ENCODE measurements at regions not wholly inside any gene's neighbourhood (a gene's known extent, or its start where the extent isn't known, plus 50 kb on each side); places are given as distances from the start of the nearest gene placed in this dataset.

DNA sequence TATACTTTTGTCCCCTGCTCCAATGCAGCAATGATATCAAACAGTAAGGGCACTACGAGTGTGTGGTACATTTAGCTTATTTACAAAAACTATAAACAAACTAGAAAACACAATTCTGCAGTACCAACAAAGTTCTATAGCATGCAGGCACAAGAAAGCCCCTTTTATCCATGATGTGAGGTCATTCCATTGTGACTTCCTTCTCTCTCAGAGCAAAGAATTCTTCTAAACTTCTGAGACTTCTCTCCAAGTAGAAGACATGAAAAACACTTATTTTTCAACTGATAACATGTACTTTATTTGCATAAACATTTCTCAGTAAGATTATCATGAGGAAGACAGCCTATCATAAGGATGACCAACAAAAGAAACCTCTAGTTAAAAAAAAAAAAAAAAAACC lies 569.8 kb downstream of the TLE1 start:
- DNase-seq (ENCODE audit: low read depth), result no peak

DNA sequence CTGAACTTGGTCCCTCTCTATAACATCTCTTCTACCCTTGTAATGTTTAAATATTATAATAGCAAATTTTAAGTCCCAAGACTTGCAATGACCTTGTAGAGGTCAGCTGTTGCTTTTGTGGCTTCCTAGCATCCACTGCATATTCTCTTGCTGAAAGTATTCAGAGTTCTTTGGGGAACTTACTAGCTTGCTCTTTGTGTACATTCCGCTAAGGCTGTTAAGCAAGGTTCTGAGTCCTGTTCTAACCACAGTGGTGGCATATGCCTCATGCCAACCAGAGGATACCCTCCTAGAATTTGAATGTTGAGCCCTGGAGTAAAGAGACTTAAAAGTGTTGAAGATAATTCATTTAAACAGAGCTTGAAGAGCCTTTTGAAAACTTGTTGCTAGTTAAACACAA lies 570.9 kb downstream of the TLE1 start:
- no peak for DNase-seq (ENCODE audit: low read depth)

DNA sequence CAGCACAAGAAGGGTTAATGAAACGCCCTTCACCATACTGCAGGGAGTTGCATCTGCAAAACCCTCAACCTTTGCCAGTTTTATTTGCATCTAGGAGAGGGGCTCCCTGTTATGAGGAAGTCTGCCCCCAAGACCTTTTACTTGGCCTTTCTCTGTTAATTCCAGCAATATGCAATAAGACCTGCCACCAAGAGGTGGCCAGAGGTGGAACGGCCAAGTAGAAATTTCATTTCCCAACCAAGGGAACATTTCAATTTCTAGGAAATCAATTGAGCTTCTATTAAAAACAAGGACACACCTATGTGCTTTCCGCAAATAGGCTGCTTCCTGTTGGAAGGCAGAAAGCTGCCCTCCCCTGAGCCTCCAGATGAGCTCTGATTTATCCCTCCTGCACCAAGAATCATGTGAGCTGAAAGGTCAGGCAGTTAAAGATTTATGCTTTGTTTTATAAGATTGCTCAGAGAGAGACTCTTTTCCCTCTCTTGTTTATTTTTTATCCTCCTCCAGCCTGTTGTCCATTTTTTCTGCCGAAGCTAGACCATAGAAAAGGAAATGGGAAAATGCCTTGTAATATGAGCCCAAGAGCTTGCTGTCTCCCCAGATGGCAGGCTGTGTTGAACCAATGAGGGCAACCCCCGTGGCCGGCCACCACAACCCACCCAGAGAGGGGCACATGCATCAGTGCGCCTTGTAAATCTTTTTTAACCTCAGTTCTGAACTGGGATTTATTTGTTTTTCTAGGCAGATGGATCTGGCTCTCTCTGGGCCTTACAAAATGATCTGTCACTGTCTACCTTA lies 572.8 kb downstream of the TLE1 start:
- no peak for DNase-seq (ENCODE audit: low read depth)

DNA sequence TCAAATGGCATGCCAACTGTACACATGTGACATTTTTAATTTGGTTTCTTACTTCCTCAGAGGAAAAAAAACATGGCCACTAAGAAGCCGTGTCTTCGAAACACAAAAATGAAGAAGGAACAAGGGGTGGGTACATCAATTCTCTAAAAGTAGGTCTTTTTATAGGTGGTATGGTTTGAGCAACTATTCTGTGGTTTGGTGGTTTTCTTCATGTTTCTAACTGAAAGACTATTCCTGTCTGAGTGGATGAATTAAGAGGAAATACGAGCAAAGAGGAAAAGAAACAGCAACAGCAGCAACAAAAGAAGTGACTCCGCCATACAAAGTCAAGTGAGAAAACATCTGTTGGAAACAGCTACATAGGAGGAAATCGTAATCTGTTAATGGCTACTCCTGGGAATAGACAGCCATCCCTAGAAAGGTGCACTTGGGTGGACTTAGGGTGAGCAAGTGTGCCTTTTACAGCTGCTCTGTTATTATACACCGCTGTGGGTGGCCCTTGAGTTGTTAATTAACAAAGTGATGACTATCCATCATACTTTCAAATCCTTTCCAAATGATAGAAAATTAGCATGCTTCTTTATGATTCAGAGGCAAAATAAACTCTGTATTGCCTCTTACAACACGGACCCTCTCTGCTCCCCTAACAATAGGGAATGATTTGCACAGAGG lies 575.8 kb downstream of the TLE1 start:
- DNase-seq (ENCODE audit: low read depth), result no peak

DNA sequence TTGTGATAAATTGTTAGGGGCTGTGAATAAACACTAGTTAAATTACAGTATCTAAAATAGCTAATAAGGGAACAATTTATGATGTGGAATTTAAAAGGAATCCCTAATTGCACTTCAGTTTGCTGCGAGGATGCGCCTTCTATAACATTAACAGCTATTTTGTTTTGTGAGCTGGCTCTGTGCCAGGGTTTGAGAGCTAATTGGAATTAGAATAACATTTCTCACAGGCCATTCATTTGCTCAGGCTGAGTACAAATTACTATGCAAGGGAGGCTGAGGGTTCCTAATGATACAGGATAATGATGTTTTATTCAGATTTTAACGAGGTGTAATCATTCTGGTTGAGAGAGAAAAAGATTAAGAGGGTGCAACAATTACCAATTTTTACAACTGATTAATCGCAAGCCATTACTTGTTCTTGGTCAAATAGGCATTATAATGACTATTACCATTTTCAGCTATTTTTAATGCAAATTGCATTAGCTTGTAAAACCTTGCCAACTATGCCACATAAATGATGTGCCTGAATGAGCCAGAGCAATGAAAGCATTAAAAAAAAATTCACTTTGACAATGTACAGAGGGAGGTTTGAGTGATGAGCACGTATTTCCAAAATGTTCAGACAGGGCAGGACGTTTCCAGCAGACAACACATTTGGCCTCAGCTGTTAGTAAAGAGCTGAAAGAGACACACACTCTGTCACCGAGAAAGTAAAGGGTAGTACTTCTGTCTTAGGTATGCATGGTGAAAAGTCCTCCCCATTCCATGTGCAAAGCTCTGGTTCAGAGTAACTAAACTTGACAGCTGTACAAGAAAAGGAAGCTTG lies 576.5 kb downstream of the TLE1 start:
- DNase-seq (ENCODE audit: low read depth), result no peak

DNA sequence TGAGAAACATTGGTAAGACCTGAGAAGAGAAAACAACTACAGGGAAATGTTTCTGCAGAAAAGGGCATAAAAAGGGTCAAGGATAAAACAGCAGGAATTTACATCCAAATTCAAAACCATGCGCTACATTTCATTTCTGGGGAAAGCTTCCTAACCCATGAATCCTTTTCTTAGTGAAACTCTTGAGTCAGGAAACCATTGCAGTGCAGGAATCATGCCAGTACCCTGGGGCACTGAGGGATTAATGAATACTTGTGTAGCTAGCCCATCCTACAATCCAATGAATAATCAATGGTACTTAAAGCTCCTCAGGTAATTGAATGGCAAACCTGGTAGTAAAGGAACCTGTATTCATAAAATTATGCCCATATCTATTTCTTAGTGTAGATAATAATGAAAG lies 580.5 kb downstream of the TLE1 start:
- peak; percentile 86 for DNase-seq (ENCODE audit: low read depth)

DNA sequence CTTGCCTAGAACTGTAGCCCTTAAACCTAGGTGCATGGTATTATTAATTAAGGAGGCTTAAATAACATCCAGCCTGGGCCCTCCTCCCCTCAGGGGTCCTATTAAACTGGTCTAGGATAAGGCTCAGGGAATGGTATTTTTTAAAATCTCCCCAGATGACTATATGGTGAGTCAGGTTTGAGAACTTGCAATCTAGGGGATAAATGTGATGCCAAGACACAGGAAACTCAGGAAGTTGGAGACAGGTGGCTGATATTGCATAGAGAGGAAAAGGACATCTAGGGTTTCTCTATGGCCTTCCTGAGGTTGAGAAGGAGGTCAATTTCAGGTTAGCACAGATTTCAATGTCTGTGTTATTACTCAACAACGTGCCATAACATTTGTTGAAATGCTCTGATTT lies 581.0 kb downstream of the TLE1 start:
- peak; percentile 76 for DNase-seq (ENCODE audit: low read depth)

DNA sequence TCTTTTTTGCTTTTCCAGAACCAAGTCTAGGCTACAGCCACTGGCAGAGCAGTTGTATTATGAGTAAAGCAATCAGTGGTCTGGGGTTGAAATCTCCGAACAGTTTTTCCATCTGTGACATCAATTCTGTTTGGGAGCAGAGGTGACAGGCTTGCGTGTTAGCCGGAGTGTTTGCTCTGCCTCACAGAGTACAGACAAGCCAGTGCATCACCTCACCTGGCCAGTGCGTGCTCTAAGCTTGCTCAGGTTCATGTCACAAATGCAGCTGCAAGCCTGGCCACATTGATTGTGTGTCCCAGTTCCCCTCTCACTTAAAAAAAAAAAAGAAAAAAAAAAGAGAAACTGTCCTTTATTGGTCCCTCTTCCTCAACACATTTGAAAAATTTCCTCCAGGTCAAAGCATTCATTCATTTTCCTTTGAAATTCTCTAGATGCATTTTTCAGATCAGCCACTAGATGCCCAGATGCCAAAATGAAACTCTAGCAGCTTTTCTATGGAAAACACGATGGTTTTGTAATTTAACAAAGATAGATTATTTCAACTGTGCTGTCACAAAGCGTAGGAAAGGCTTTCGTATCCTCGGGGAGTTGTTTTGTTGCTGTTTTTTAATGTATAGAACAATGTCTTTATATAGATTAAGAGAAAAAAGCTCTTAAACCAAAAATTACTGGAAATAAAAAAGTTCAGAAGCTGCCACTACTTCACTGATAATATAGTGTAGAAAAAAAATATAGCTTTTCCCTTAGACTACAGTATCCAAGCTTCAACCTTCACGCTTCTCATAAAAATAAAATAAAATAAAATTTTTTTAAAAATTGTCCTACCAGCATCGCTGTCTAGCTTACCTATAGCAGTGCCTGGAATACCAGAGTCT lies 585.5 kb downstream of the TLE1 start:
- no peak for DNase-seq (ENCODE audit: low read depth)

DNA sequence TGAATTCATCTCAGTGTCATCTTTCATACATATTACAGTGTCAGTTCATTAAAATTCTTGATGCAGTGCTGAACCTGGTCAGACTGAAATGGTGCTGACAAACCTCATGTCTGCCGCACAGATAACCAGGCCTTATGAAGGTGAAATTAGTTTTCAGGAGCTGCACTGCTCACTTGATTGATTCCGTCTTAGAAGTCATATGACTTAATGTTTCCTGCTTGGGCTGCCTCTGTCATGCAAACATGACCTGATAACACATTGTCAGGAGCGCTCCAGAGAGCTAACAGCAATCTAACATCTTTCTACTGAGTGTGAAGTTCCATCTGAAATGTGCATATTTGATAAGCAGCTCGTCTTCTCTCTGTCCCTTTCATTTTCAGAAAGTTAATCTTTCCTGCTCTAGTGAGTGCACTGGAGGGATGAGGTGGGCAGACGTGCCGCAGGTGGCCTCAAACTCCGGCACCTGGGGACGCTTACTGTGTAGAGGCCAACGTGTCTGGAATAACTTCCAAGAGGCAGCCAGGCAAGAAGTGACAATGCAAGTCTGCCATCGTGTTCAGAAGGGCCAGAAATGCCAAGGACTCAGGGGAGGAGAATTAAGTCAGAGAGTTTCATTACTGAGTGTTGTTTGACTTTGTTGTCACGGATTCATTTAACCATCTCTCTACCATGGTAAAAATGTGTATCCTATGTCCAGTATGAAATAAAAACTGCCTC lies 592.1 kb downstream of the TLE1 start:
- no peak for DNase-seq (ENCODE audit: low read depth)

DNA sequence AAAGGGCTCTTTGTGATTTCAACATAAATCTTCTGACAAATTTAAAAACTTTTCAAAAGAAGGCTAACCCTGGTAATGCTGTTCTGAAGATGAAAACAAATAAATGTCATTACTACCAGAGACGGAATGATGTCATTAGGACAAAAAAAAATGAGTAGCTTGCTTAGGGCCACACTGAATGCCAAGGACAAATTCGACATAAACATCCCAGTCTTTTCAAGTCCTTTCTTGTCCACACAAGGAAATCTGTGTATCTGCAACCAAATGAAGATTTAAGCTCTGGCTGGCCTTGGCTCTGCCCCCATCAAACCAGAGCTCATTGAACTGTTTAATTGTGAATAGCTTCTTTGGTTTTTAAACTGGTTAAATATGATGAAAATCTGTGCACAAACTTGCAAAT lies 592.7 kb downstream of the TLE1 start:
- DNase-seq (ENCODE audit: low read depth), result no peak

DNA sequence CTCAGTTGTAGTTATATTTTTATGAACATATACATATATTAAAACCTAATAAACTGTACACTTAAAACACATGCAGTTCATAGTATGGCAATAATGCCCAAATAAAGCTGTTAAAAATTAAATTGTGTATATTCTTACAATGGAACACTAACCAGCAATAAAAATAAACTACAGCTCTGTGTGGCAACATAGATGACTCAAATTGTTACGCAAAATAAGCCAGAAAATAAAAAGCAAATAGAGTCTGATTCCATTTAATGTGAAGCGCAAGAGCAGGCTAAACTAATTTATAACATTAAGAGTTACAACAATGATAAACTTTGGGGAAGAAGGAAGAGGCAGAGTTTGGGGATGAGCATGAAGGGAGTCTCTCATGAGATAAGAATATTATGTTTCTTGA lies 597.3 kb downstream of the TLE1 start:
- peak; percentile 60 for DNase-seq (ENCODE audit: low read depth)

DNA sequence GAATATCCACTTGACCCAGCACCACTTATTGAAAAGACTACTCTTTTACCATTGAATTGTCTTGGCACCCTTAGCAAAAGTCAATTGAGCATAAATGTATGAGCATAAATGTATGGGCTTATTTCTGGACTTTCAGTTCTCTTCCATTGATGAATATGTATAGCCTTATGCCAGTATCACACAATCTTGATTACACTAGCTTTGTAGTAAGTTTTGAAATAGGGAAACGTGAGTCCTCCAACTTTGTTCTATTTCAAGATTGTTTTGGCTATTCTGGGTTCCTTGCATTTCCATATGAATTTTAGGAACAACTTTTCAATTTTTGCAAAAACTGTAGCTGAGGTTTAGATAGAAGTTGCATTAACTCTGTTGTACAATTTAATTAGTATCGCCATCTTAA lies 601.0 kb downstream of the TLE1 start:
- no peak for DNase-seq (ENCODE audit: low read depth)

DNA sequence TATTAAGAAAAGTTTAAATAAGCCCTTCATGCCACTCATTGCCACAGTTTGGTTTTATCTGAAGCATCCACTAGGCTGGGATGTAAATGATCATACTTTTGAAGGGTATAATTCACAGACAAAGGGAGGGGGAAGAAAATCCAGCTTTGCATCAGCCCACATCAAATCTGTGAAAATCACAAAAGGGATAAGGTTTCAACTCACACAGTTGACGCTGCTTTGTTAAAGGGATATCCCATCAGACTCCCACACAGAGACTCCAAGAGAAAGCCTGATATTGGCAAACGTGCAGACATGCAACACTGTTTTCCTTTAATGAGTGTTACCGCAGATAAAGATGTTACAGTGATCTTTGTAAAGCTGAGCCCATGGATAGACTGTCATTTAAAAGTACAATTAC lies 602.9 kb downstream of the TLE1 start:
- DNase-seq (ENCODE audit: low read depth), result no peak

DNA sequence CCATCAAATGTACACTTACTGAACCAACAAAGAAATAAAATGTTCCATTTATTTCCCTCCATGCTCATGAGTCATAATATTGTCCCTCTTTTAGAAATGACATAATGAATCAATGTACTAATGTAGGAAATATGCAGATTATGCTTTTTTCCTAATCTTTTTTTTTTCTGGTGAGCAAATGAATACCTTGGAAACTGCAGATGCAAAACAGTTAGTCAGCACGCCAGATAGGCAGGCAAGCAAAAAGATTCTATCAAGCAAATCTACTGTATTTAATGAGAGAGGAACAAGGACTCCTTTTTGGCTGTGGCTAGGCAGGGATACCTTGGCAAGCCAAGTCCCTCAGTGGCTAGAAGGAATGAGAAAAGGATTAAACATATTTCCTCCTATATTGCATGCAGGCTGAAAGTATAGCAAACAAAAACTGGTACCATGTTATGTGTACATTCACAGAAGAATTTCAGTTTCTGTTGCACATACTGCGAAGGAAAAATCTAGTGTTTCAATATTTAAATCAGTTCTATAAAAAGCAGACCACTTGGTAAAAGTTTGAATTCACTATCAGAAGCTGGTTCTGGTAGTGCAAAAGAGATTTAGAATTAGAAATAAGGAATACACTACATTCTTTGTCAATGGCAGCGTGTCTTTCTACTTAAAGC lies 605.4 kb downstream of the TLE1 start:
- peak; percentile 79 for DNase-seq (ENCODE audit: low read depth)

DNA sequence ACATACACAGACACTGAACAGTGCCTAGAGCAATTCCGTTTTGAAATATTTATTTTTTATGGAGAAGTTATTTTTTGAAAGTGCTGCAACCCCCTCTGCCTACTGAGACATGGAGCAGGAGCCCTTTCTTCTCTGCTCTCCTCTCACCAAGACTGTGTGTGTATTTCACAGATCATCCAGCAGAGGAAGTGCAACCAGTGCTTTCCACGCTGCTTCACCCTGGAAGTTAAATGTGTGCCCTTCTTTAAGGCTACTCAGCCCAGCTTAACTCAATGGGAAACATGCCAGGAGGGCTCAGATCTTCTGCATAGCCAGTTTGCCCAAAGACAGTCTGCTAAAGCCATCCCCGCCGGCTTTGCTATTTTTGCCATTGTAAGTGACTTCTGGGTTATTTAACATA lies 606.3 kb downstream of the TLE1 start:
- peak; percentile 9 for DNase-seq (ENCODE audit: low read depth)

DNA sequence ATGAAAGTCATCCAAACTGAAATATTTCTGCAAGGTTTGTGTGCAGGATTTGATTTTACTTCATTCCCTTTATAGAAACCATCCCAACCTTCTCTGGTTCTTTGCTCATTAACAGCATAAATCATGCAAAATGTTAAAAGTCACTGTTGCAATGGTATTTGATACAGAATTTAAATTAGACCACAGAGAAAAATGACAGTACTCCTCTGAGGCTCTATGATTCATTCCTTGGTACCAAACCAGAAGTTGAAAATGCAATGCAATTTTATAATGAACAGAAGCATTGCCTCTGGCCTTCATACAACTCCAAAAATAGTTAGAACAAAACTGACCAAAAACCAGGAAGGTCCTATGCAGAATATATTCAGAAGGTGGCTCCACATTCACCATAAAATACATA lies 607.1 kb downstream of the TLE1 start:
- DNase-seq (ENCODE audit: low read depth), result no peak

DNA sequence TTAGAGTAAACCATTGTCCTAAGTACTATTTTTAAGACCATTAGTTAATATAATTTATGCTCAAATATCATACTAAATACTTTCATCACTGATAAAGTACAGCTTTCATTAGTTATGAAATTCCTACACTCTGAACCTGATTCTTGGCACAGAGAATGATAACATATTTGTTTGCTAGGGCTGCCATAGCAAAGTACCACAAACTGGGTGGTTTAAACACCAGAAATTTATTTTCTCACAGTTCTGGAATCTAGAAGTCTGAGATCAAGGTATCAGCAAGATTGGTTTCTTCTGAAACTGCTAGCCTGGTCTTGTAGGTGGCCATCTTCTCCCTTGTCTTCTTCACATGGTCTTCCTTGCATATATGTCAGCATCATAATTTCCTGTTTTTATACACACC lies 608.4 kb downstream of the TLE1 start:
- no peak for DNase-seq (ENCODE audit: low read depth)

DNA sequence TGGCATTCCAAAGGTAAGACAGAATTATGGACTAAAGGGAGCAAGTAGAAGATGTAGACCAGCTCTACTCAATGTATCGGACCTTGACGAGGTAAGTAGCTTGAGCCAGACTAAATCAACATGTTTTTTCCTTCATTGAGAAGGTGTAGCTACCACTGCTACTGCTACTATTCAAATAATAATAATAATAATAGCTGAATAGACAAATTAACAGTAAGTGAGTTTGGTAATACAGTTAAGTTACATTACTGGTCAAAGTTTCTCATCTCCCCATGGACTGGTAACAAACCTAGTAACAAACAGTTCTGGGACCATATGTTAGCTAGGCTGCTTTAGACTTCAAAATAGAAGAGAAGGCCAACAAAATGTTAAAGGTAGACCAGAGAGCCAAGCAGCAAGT lies 609.2 kb downstream of the TLE1 start:
- no peak for DNase-seq (ENCODE audit: low read depth)

DNA sequence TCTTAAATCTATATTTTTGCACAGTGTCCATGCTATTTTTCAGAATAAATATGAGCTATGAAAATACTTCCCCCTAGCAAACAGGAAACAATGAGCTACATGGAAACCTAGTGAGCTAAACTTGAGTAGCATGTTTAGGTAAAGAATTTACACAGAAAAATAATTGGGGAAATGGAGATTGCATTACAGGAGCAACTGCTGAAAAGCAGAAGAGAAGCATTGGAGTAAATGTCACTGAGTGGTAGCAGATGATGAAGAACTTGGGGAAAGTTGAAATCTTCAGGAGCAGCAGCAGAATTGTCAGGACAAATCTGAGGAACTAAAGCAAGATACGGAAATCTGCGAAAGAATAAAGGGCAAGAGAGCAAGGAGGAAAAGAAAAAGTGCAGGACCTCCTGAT lies 610.3 kb downstream of the TLE1 start:
- no peak for DNase-seq (ENCODE audit: low read depth)

DNA sequence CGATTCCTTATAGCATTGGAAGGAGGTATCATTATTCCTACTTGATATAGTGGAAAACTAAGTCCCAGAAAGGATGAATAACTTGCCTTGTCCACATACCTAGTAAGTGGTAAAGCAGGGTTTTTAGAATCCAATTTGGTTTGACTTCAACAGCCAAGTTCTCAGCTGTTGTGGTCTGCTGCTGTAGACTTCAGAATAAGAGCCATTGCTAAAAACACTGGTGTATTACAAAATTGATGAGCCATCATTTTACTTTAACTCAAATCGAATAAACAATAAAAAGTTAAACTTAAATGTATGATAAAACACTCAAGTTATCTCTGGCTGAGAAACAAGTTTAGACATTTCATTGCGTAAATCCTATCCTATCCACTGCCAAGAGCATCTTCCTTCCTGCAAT lies 610.8 kb downstream of the TLE1 start:
- DNase-seq (ENCODE audit: low read depth), result no peak

DNA sequence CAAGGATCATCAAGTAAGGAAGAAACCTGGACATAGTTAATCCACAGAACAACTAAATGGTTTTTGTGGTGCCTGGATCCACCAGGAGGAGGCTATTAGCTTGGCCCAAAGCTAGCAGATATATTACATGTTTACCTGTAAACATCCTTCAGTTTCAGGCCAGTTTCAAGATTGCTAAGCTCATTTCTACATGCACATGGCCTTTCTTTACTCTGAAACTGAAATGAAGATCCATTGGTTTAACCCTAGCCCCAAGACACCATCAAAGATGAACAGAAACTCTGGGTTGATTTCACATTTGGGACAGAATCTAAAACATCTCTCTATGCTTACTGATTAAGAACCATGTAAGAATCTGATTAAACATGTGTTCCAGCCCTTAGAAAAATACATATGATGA lies 611.8 kb downstream of the TLE1 start:
- DNase-seq (ENCODE audit: low read depth), result no peak

Measured in renal cortical epithelial cell (primary cell).